ENCODE measurements at regions not wholly inside any gene's neighbourhood (a gene's known extent, or its start where the extent isn't known, plus 50 kb on each side); places are given as distances from the start of the nearest gene placed in this dataset.

GRCh38 chr9:100890321-100890720 lies 138.2 kb upstream of the PLPPR1 start:
- no peaks in the 10 kb centered on the region for H3K36me3 Mint-ChIP-seq (ENCODE audit: low read depth)
- H3K4me3 Mint-ChIP-seq: no peak overlapping the region
- H3K27ac Mint-ChIP-seq: no peak overlapping the region
- no peaks in the 10 kb centered on the region for H3K4me1 Mint-ChIP-seq
- POLR2A ChIA-PET: no interaction called here
- H3K27me3 Mint-ChIP-seq: no peaks in the 10 kb centered on the region
- intact Hi-C loops (cut with DNase I, micrococcal nuclease): no loop called here
- CTCF ChIA-PET: no interaction called here
- H3K9me3 Mint-ChIP-seq (ENCODE audit: low read depth): no peaks in the 10 kb centered on the region
- ATAC-seq: no peak
- no peak for DNase-seq

DNA sequence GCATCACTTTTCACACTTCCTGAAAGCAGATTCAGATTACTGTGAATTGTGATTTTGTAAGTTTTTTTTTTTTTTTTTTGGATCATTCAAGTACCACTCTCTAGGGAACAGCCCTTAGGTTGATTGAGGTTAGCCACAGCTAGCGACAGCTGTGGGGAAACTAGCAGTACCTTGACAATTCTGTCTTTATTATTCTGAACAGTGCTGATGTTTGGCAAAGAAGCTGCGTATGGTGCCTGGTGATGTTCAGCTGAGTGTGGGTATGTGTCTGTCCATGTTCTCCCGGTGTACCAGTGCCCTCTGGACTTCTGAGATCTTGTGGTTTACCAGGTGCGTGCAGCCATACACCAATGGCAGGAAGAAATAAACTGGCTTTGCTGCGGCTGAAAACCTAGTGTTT lies 117.3 kb upstream of the PLPPR1 start:
- intact Hi-C loops (cut with DNase I, micrococcal nuclease): no loop called here
- no peak overlapping the region for H3K4me3 Mint-ChIP-seq
- H3K27ac Mint-ChIP-seq: no peak overlapping the region
- ChIA-PET POLR2A (no interaction called here), CTCF (no interaction called here)
- H3K9me3 Mint-ChIP-seq (ENCODE audit: low read depth): no peaks in the 10 kb centered on the region
- ATAC-seq (no peak), DNase-seq (no peak)
- no peaks in the 10 kb centered on the region for H3K27me3 Mint-ChIP-seq
- no peaks in the 10 kb centered on the region for H3K4me1 Mint-ChIP-seq
- H3K36me3 Mint-ChIP-seq (ENCODE audit: low read depth): no peaks in the 10 kb centered on the region

GRCh38 chr9:100913257-100913656 lies 115.3 kb upstream of the PLPPR1 start:
- DNase-seq (no peak), ATAC-seq (no peak)
- Mint-ChIP-seq H3K27ac (no peak overlapping the region), H3K36me3 (ENCODE audit: low read depth) (no peaks in the 10 kb centered on the region), H3K27me3 (no peaks in the 10 kb centered on the region), H3K4me3 (no peak overlapping the region), H3K9me3 (ENCODE audit: low read depth) (no peaks in the 10 kb centered on the region), H3K4me1 (no peaks in the 10 kb centered on the region)
- POLR2A ChIA-PET: no interaction called here
- intact Hi-C loops (cut with DNase I, micrococcal nuclease): no loop called here
- CTCF ChIA-PET: no interaction called here

- Mint-ChIP-seq H3K4me3 (no peak overlapping the region), H3K36me3 (ENCODE audit: low read depth) (no peaks in the 10 kb centered on the region), H3K4me1 (no peaks in the 10 kb centered on the region), H3K27ac (no peak overlapping the region), H3K27me3 (no peaks in the 10 kb centered on the region), H3K9me3 (ENCODE audit: low read depth) (no peaks in the 10 kb centered on the region)
- POLR2A ChIA-PET: no interaction called here
- CTCF ChIA-PET: interaction anchor here (1.2 kb wide), 1 partner anchor 246 kb away, joined by 3 read pairs; no protein-coding TSS in a partner anchor
- DNase-seq (no peak), ATAC-seq (no peak)
- intact Hi-C loops (cut with DNase I, micrococcal nuclease): no loop called here
These were observed 114.3 kb upstream of the PLPPR1 start for GRCh38 chr9:100914266-100914665.

DNA sequence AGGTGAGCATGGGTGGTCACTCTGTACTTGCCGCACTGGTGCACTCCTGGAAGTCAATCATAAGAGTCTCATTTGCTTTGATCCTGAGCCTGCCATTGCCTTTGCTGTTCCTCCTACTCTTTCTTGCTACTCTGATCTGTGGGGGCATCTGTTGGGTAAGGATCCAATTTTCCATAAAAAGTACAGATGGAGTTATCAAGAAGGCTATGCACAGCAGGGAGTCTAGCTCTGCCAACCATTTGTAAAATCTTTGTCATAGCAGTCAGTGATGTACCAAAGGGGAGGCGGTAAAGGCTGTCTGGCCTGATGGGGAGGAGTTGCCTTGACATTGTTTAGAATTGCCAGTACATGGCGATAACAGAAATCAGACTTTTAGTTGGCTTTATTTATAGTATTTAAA lies 109.0 kb upstream of the PLPPR1 start:
- ChIA-PET POLR2A (no interaction called here), CTCF (interaction anchor here (0.7 kb wide), 1 partner anchor 9 kb away, joined by 4 read pairs; no protein-coding TSS in a partner anchor)
- DNase-seq: no peak
- Mint-ChIP-seq H3K4me3 (no peak overlapping the region), H3K27ac (no peak overlapping the region), H3K4me1 (no peaks in the 10 kb centered on the region), H3K9me3 (ENCODE audit: low read depth) (no peaks in the 10 kb centered on the region), H3K27me3 (no peaks in the 10 kb centered on the region), H3K36me3 (ENCODE audit: low read depth) (no peaks in the 10 kb centered on the region)
- intact Hi-C loops (cut with DNase I, micrococcal nuclease): no loop called here
- ATAC-seq: no peak

DNA sequence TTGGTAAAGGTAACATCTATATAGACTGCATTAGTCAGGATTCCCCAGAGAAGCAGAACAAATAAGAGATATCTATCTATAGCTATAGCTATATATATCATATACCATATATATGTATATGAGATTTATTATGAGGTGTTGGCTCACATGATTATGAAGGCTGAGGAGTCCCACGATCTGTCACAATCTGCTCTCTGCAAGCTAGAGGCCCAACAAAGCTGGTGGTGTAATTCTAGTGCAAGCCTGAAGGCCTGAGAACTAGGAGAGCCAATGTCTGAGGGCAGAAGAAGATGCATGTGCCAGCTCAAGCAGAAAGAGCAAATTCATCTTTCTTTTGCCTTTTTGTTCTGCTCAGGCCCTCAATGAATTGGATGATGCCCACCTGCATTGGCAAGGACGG lies 102.2 kb upstream of the PLPPR1 start:
- Mint-ChIP-seq H3K27ac (no peak overlapping the region), H3K9me3 (ENCODE audit: low read depth) (no peaks in the 10 kb centered on the region), H3K36me3 (ENCODE audit: low read depth) (no peaks in the 10 kb centered on the region), H3K4me3 (no peak overlapping the region), H3K27me3 (no peaks in the 10 kb centered on the region), H3K4me1 (no peaks in the 10 kb centered on the region)
- DNase-seq: no peak
- POLR2A ChIA-PET: no interaction called here
- CTCF ChIA-PET: no interaction called here
- intact Hi-C loops (cut with DNase I, micrococcal nuclease): no loop called here
- ATAC-seq: no peak

- DNase-seq (no peak), ATAC-seq (no peak)
- intact Hi-C loops (cut with DNase I, micrococcal nuclease): no loop called here
- Mint-ChIP-seq H3K4me1 (no peaks in the 10 kb centered on the region), H3K27me3 (no peaks in the 10 kb centered on the region), H3K36me3 (ENCODE audit: low read depth) (no peaks in the 10 kb centered on the region), H3K4me3 (no peak overlapping the region), H3K9me3 (ENCODE audit: low read depth) (no peaks in the 10 kb centered on the region), H3K27ac (no peak overlapping the region)
- ChIA-PET CTCF (no interaction called here), POLR2A (no interaction called here)
These were observed 100.8 kb upstream of the PLPPR1 start for GRCh38 chr9:100927763-100928162.

GRCh38 chr9:100933656-100934055 lies 94.9 kb upstream of the PLPPR1 start:
- Mint-ChIP-seq H3K9me3 (ENCODE audit: low read depth) (peaks cover 11% of the 10 kb centered on the region), H3K36me3 (ENCODE audit: low read depth) (no peaks in the 10 kb centered on the region), H3K27ac (no peak overlapping the region), H3K4me3 (no peak overlapping the region), H3K27me3 (peaks cover 2% of the 10 kb centered on the region), H3K4me1 (no peaks in the 10 kb centered on the region)
- ChIA-PET CTCF (no interaction called here), POLR2A (no interaction called here)
- DNase-seq: no peak
- no peak for ATAC-seq
- intact Hi-C loops (cut with DNase I, micrococcal nuclease): no loop called here

- Mint-ChIP-seq H3K36me3 (ENCODE audit: low read depth) (no peaks in the 10 kb centered on the region), H3K4me3 (no peak overlapping the region), H3K27ac (no peak overlapping the region), H3K9me3 (ENCODE audit: low read depth) (peaks cover 11% of the 10 kb centered on the region), H3K27me3 (peaks cover 2% of the 10 kb centered on the region), H3K4me1 (no peaks in the 10 kb centered on the region)
- intact Hi-C loops (cut with DNase I, micrococcal nuclease): no loop called here
- CTCF ChIA-PET: interaction anchor here (0.7 kb wide), 1 partner anchor 221 kb away, joined by 4 read pairs; no protein-coding TSS in a partner anchor
- DNase-seq (no peak), ATAC-seq (no peak)
- POLR2A ChIA-PET: no interaction called here
These were observed 91.1 kb upstream of the PLPPR1 start for GRCh38 chr9:100937382-100937781.

GRCh38 chr9:100938507-100938906 lies 90.0 kb upstream of the PLPPR1 start:
- Mint-ChIP-seq H3K4me3 (no peak overlapping the region), H3K36me3 (ENCODE audit: low read depth) (no peaks in the 10 kb centered on the region), H3K9me3 (ENCODE audit: low read depth) (peaks cover 9% of the 10 kb centered on the region), H3K27ac (no peak overlapping the region), H3K27me3 (peaks cover 2% of the 10 kb centered on the region), H3K4me1 (no peaks in the 10 kb centered on the region)
- DNase-seq (no peak), ATAC-seq (no peak)
- POLR2A ChIA-PET: no interaction called here
- intact Hi-C loops (cut with DNase I, micrococcal nuclease): no loop called here
- CTCF ChIA-PET: no interaction called here

GRCh38 chr9:100939636-100940035 lies 88.9 kb upstream of the PLPPR1 start:
- DNase-seq (no peak), ATAC-seq (no peak)
- H3K9me3 Mint-ChIP-seq (ENCODE audit: low read depth): peaks cover 9% of the 10 kb centered on the region
- ChIA-PET CTCF (no interaction called here), POLR2A (no interaction called here)
- intact Hi-C loops (cut with DNase I, micrococcal nuclease): no loop called here
- peaks cover 2% of the 10 kb centered on the region for H3K27me3 Mint-ChIP-seq
- H3K4me3 Mint-ChIP-seq: no peak overlapping the region
- no peaks in the 10 kb centered on the region for H3K4me1 Mint-ChIP-seq
- H3K27ac Mint-ChIP-seq: no peak overlapping the region
- no peaks in the 10 kb centered on the region for H3K36me3 Mint-ChIP-seq (ENCODE audit: low read depth)

DNA sequence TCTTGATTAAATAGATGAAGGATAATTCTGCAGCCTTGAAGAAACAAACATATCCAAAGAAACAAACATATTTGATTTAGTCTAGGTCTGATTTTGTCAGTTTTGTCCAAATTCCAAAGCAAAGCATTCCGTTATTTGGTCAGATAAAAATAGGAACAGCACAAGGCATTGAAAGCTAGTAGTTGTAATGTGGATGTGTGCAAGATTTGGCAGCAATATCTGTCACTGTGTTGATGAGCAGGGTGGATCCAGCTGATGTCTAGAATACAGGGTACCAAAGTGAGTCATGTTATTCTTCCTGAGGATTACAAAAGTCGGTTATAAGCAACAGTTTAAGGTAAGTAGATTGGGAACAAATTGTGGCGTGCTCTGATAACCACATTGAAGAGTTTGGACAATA lies 69.3 kb upstream of the PLPPR1 start:
- H3K4me3 Mint-ChIP-seq: no peak overlapping the region
- H3K9me3 Mint-ChIP-seq (ENCODE audit: low read depth): no peaks in the 10 kb centered on the region
- no peaks in the 10 kb centered on the region for H3K4me1 Mint-ChIP-seq
- no peaks in the 10 kb centered on the region for H3K36me3 Mint-ChIP-seq (ENCODE audit: low read depth)
- POLR2A ChIA-PET: no interaction called here
- no peaks in the 10 kb centered on the region for H3K27me3 Mint-ChIP-seq
- intact Hi-C loops (cut with DNase I, micrococcal nuclease): no loop called here
- ATAC-seq: no peak
- CTCF ChIA-PET: no interaction called here
- DNase-seq: no peak
- no peak overlapping the region for H3K27ac Mint-ChIP-seq

Data from activated CD4-positive, alpha-beta T cell treated with anti-CD3 and anti-CD28 coated beads for 36 hours (primary cell).